GM18870 (cell line): ENCODE measurements at regions not wholly inside any gene's neighbourhood (a gene's known extent, or its start where the extent isn't known, plus 50 kb on each side); places are given as distances from the start of the nearest gene placed in this dataset.
A peak's percentile ranks its signal among the peaks of the same experiment; 100 is the strongest.

Experiments
- ATAC-seq: cut with Tn5 transposase; IDR thresholded peaks from one replicate; pipeline ENCODE4 v1.9.1; 2021; ENCODE audit warnings: moderate library complexity; ENCODE audit not compliant: unreplicated experiment

DNA sequence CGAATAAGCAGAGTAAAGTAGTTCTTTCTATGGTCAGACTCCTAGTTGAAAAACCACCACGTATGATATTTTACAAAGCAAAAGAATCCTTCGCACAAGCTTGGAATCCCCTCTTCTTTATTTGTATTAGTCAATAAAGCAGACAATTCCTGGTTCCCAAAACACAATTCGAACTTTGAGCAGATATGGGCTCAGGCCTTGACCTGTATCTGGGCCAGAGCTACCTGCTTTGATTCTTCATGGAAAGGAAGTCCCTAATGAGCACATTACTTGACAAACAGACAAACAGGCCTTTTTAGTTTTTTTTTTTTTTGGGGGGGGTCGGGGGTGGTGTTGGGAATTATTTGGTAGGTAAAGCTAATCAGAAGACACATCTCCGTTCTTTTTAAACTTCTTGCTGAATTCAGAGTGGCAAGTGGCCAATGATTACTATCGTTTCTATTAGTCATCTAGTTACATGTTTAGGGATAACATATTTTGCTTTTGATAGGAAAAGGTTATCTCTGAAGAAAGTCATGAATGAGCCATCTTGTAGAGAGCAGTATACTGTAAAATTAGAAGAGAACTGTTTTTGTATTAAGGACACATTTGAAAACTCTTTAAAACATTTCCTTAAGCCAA lies 116.6 kb upstream of the HMHB1 start:
- no peak for ATAC-seq

GRCh38 chr5:143694357-143694756 lies 117.6 kb upstream of the HMHB1 start:
- ATAC-seq = no peak

DNA sequence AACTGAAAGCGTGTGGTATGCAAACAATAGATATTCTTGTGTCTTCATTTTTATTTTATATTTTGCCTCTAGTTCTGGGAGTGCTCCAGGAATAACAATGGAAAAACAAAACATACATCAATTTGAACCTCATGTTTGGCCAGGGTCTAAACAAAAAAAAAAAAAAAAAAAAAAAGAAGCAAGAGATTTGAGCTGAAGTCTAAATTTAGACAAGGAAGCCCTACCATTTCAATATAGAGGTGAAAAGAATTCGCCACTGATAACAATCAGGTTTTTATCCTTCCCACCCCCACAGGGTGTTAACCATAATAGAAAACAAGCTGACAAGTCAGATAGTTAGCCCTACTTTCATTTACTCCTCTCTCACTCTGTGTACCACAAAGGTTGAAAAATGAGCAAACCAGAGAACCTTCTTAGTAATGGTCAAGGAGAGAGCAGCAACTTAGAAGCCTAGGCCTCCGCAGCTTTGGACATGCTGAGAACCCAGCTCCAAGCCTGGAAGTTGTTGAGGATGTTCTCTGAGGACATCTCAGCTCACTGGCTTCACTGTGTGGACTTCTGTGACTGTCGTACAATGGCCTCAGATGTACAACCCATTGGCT lies 118.2 kb upstream of the HMHB1 start:
- peak; percentile 98 for ATAC-seq

- no peak for ATAC-seq
These were observed 119.6 kb upstream of the HMHB1 start for GRCh38 chr5:143692342-143692741.

GRCh38 chr5:143691945-143692290 lies 120.0 kb upstream of the HMHB1 start:
- ATAC-seq = no peak

- no peak for ATAC-seq
These were observed 120.5 kb upstream of the HMHB1 start for GRCh38 chr5:143691287-143691944.

GRCh38 chr5:143687604-143688003 lies 124.4 kb upstream of the HMHB1 start:
- no peak for ATAC-seq

GRCh38 chr5:143685246-143685815 lies 126.6 kb upstream of the HMHB1 start:
- no peak for ATAC-seq

DNA sequence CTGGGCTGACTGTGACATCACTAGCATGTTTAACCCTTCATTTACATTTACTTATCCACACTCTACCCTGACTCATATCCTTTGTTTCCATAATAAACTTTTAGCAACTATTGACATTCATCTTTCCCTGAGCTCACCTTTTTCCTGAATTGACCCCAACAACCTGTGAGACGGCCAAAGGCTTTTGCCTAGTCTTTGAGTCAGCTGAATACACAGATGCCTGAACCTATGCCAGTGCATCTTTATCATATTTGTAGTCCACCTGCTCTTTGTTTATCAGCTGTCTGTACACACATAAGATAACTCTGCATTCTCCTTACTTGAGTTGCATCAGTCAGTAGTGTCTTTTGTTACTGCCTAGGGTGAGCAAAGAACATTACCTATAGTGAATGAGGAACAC lies 128.5 kb upstream of the HMHB1 start:
- no peak for ATAC-seq

DNA sequence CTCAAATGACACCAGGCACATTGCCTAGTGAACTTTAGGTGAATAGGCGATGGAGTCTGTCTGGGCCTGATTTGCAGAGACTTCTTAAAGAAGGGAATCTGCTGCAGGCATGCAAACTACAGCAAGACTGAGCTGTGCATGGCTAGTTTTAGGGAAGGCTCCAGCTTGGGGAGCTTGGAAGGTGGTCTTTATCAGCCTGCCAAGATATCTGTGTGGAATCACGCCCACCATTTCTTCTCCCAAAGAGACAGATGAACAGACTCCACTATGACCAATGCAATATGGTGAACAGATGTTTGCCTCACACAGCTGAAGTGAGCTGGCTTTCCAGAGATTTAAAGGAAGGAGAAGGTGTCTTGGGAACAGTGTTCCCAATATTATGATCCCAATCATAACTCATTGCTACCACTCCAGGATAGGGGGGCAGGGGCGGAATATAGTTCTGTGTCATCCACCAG lies 129.0 kb upstream of the HMHB1 start:
- no peak for ATAC-seq

DNA sequence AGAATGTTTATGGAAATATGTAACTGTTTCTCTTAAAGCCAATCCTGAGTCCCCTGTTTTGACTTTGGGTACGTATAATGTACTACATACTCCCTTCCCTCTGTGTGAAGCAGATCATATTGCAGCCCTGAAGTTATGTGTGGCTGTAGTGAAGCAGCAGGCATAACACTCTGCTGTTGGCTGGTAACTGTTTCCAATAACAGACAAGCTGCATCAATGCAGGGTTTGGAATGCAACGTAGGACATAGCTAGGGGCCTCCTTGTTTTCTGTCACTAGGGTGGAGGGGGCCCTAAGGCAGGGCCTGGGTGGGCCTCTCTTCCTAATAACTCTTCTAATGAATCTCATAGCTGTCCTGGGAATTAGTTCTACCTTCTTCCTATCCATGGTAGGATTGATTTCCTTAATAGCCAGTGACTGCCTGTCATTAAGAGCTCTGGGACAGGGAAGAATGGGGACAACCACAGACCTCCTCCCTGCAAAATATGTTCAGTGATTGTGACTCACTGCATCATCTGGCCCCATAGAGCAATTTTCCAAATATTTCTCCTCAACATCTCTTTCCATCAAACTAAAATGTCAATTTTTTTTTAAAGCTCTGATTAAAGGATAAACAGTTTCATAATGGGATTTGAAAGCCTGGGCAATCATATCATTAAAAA lies 129.6 kb upstream of the HMHB1 start:
- no peak for ATAC-seq

DNA sequence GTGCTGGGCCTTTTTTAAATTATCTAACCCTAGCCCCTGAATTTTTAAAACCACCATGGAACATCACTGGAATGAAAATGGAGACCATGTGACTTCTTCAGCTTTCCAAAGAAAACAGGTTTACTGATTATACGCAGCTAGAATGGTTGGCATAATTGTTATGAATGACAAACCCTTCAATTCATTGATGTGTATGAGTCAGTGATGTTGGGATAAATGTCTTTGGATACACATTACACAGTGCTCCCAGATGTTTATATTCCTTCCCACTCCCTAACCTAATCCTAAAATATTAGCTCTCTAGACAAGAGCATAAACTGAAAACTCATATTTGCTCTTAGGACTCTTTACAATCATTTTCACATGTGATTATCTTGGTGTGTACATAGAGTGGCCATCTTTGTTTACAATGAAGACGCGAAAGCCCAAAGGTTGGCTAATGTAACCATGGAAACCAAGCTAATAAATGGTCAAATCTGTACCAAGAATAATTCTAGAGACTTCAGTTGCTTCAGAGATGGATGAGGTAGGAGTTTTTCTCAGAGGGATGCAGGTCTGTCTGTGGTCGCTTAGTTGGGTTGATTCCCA lies 131.2 kb upstream of the HMHB1 start:
- no peak for ATAC-seq

DNA sequence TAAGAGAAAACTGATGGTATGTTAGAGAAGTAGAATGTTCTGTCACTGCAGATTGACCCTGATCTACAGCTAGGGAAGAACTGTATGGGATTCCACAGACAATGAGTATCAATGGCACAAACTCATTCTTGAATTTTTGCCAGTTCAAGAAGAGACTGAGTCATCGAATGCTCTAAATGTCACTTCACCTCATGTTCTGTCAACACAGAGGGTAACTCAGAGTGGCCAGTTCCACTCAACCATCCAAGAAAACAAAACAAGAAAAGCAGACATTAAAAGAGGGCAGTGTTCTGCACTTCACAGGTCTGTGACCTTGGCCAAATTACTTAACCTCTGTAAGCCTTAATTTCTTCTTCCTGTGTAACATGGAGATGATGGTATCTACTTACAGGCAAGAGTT lies 132.2 kb upstream of the HMHB1 start:
- no peak for ATAC-seq

- no peak for ATAC-seq
These were observed 133.6 kb upstream of the HMHB1 start for GRCh38 chr5:143678148-143678905.

DNA sequence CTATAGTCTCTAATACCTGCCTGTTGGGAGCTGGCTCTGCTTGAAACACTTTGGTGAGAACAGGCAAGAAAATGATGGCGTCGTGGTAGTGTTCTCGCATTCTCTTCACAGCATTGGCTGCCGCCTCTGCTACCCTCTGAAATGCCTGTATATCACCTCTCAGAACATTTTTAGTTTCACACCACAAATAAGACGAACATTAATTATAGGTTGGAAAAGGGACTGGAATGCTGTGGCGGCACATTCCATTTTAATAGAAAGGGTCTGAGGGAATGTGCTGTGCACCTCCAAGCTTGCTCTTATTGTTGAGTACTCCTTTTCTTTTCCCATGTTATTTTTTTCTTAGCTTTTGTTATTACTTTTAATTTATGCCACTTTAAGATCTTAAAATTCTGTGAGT lies 134.6 kb upstream of the HMHB1 start:
- no peak for ATAC-seq

DNA sequence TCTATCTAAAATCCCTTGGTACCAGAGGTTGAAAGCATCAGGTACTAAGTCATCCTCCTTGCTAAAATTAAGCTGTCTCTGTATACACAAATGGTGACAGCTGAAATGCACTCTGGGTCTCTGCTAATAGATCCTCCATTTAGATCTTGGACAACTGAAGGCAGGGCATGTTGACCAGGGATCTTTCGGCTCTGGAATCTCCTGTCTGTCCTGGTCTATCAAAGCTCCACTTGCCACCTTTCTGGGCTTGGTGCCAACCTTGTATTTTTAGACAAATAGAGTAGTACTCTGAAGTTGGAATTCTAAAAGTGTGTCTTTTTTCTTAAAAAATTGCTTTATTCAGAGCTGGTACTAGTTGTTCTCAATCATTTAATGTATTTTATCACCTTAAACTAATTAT lies 135.2 kb upstream of the HMHB1 start:
- ATAC-seq = no peak

DNA sequence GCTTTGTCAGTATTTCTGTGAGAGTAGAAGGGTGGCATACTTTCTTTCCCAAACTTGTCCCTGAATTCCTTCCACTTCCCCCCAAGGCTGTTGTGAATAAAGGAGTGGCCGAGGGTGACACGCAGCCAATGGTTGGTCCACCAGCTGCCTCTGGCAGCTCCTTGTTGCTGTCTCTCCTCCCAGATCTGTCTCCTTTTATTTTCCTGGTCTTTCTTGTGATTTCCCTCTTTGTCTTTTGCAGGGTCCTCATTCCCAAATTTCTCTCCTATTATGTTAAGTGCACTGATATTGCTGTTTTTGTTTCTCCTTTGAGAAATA lies 137.5 kb upstream of the HMHB1 start:
- ATAC-seq = no peak

- ATAC-seq = no peak
These were observed 138.1 kb upstream of the HMHB1 start for GRCh38 chr5:143673676-143674468.

GRCh38 chr5:143672806-143673205 lies 139.2 kb upstream of the HMHB1 start:
- no peak for ATAC-seq
